Mesenchymal stem cell (in vitro differentiated cells and primary cell): ENCODE measurements at regions not wholly inside any gene's neighbourhood (a gene's known extent, or its start where the extent isn't known, plus 50 kb on each side); places are given as distances from the start of the nearest gene placed in this dataset.

Experiments
- DNase-seq: peaks from one replicate; pipeline ENCODE4 v3.0.0-alpha.2; 2013
- H2AFZ ChIP-seq: one replicate; pipeline ENCODE4 v1.6.1; 2013; ENCODE audit warnings: low read depth, mild to moderate bottlenecking, control low read depth, inconsistent platforms, low read length, moderate library complexity
- H2AK5ac ChIP-seq: 2 replicates; pipeline ENCODE4 v1.6.1; 2013; ENCODE audit warnings: low read length, moderate library complexity, mild to moderate bottlenecking, inconsistent platforms; ENCODE audit not compliant: severe bottlenecking
- H2BK120ac ChIP-seq: one replicate; pipeline ENCODE4 v1.6.1; 2013; ENCODE audit warnings: low read depth, mild to moderate bottlenecking, inconsistent platforms, low read length, moderate library complexity
- H2BK12ac ChIP-seq, 2 experiments: one replicate each; pipeline ENCODE4 v1.6.1; 2013; ENCODE audit warnings: inconsistent platforms in 2 of 2, low read length in 2 of 2, mild to moderate bottlenecking in 2 of 2, moderate library complexity in 2 of 2, control low read depth in 1 of 2
- H2BK15ac ChIP-seq: one replicate; pipeline ENCODE4 v1.6.1; 2013; ENCODE audit warnings: mild to moderate bottlenecking, low read depth, inconsistent platforms; ENCODE audit not compliant: poor library complexity, severe bottlenecking
- H2BK5ac ChIP-seq: 2 replicates; pipeline ENCODE4 v1.6.1; 2013; ENCODE audit warnings: low read depth, mild to moderate bottlenecking, low read length, control low read depth, inconsistent platforms; ENCODE audit not compliant: poor library complexity, severe bottlenecking
- H3K14ac ChIP-seq, 2 experiments: one replicate each; pipeline ENCODE4 v1.6.1; 2013; ENCODE audit warnings: inconsistent platforms in 2 of 2, low read length in 2 of 2, control low read depth in 1 of 2, mild to moderate bottlenecking in 1 of 2, moderate library complexity in 1 of 2
- H3K18ac ChIP-seq, 2 experiments: one replicate each; pipeline ENCODE4 v1.6.1; 2013; ENCODE audit warnings: inconsistent platforms in 2 of 2, low read length in 2 of 2, control low read depth in 1 of 2, low read depth in 1 of 2, mild to moderate bottlenecking in 1 of 2
- H3K23ac ChIP-seq, 2 experiments: one replicate each; pipeline ENCODE4 v1.6.1; 2013; ENCODE audit warnings: inconsistent platforms in 2 of 2, low read length in 2 of 2, mild to moderate bottlenecking in 2 of 2, moderate library complexity in 2 of 2, control low read depth in 1 of 2
- H3K27ac ChIP-seq: 2 replicates; pipeline ENCODE4 v1.5.1; 2013; ENCODE audit warnings: mild to moderate bottlenecking, moderate library complexity, low read length, control low read depth, inconsistent platforms; ENCODE audit not compliant: poor library complexity, severe bottlenecking
- H3K27me3 ChIP-seq, 2 experiments: 2 replicates each; pipeline versions ENCODE4 v1.6.1 to v1.7.0; 2013; ENCODE audit warnings: low read length in 2 of 2, mild to moderate bottlenecking in 2 of 2, moderate library complexity in 2 of 2, control low read depth in 1 of 2, inconsistent platforms in 1 of 2; ENCODE audit not compliant: control insufficient read depth in 1 of 2, insufficient read depth in 1 of 2
- H3K36me3 ChIP-seq, 2 experiments: 2 replicates each; pipeline versions ENCODE4 v1.6.1 to v1.7.0; 2013; ENCODE audit warnings: low read length in 2 of 2, control low read depth in 1 of 2, inconsistent platforms in 1 of 2, low read depth in 1 of 2, mild to moderate bottlenecking in 1 of 2; ENCODE audit not compliant: insufficient read depth in 2 of 2, control insufficient read depth in 1 of 2
- H3K4ac ChIP-seq, 2 experiments: one replicate each; pipeline ENCODE4 v1.6.1; 2013; ENCODE audit warnings: inconsistent platforms in 2 of 2, low read length in 2 of 2, mild to moderate bottlenecking in 2 of 2, moderate library complexity in 2 of 2, control low read depth in 1 of 2, low read depth in 1 of 2
- H3K4me1 ChIP-seq: 2 replicates; pipeline ENCODE4 v1.6.1; 2013; ENCODE audit warnings: low read depth, low read length, control low read depth; ENCODE audit not compliant: control insufficient read depth, insufficient read depth
- H3K4me2 ChIP-seq: 2 replicates; pipeline ENCODE4 v1.6.1; 2013; ENCODE audit warnings: low read length, mild to moderate bottlenecking, inconsistent platforms; ENCODE audit not compliant: poor library complexity, severe bottlenecking
- H3K4me3 ChIP-seq, 2 experiments: 2 replicates each; pipeline versions ENCODE4 v1.5.1 to v1.7.0; 2013; ENCODE audit warnings: low read length in 2 of 2, mild to moderate bottlenecking in 2 of 2, control low read depth in 1 of 2, low read depth in 1 of 2; ENCODE audit not compliant: insufficient read depth in 1 of 2
- H3K79me1 ChIP-seq: replicated peaks from 2 replicates; pipeline ENCODE4 v1.6.1; 2013; ENCODE audit warnings: mild to moderate bottlenecking, control low read depth, low read length, inconsistent platforms; ENCODE audit not compliant: poor library complexity, severe bottlenecking
- H3K9ac ChIP-seq: 2 replicates; pipeline ENCODE4 v1.7.0; 2013; ENCODE audit warnings: mild to moderate bottlenecking, low read length, moderate library complexity
- H3K9me3 ChIP-seq: 2 replicates; pipeline ENCODE4 v1.7.0; 2013; ENCODE audit warnings: mild to moderate bottlenecking, low read length; ENCODE audit not compliant: control insufficient read depth
- H4K8ac ChIP-seq: one replicate; pipeline ENCODE4 v1.6.1; 2013; ENCODE audit warnings: inconsistent platforms, mild to moderate bottlenecking, low read length, moderate library complexity
- H4K91ac ChIP-seq: one replicate; pipeline ENCODE4 v1.6.1; 2013; ENCODE audit warnings: mild to moderate bottlenecking, low read length, inconsistent platforms
- WGBS: methylation state at CpG from one replicate; pipeline ENCODE4 v1.1.7; 2013; ENCODE audit warnings: mixed read lengths; 5-methylcytosine and 5-hydroxymethylcytosine counted together

- H3K4me2 ChIP-seq: no peak overlapping the region
- no peak overlapping the region for H2AFZ ChIP-seq
- H2BK15ac ChIP-seq: no peak overlapping the region
- H3K4ac ChIP-seq: no peak overlapping the region
- no peaks in the 10 kb centered on the region for H3K4me1 ChIP-seq
- H2BK120ac ChIP-seq: no peak overlapping the region
- WGBS: 91% methylated on average over 1 of the region's 5 CpGs
- H2AK5ac ChIP-seq: no peak overlapping the region
- H4K8ac ChIP-seq: no peak overlapping the region
- no peak overlapping the region for H3K18ac ChIP-seq
- no peak overlapping the region for H4K91ac ChIP-seq
- H3K9ac ChIP-seq: no peak overlapping the region
- H3K23ac ChIP-seq: no peak overlapping the region
- no peak overlapping the region for H2BK5ac ChIP-seq
- H3K4me3 ChIP-seq: no peak overlapping the region
- H3K27ac ChIP-seq: no peak overlapping the region
- no peaks in the 10 kb centered on the region for H3K36me3 ChIP-seq
- no peak overlapping the region for H3K14ac ChIP-seq
- no peak for DNase-seq
- no peaks in the 10 kb centered on the region for H3K27me3 ChIP-seq
- peaks cover 2% of the 10 kb centered on the region for H3K9me3 ChIP-seq
- H3K79me1 ChIP-seq: no peaks in the 10 kb centered on the region
- no peak overlapping the region for H2BK12ac ChIP-seq
These were observed 341.7 kb upstream of the KCNH8 start for GRCh38 chr3:18806633-18807032.

- no peak overlapping the region for H4K91ac ChIP-seq
- no peak overlapping the region for H4K8ac ChIP-seq
- no peak overlapping the region for H3K18ac ChIP-seq
- no peak overlapping the region for H3K4me3 ChIP-seq
- no peak overlapping the region for H2AK5ac ChIP-seq
- H3K27me3 ChIP-seq: no peaks in the 10 kb centered on the region
- no peak overlapping the region for H3K23ac ChIP-seq
- H2BK5ac ChIP-seq: no peak overlapping the region
- no peak overlapping the region for H3K4me2 ChIP-seq
- no peak overlapping the region for H2BK15ac ChIP-seq
- H3K27ac ChIP-seq: no peak overlapping the region
- no peaks in the 10 kb centered on the region for H3K9me3 ChIP-seq
- H3K36me3 ChIP-seq: no peaks in the 10 kb centered on the region
- H3K4ac ChIP-seq: no peak overlapping the region
- no peaks in the 10 kb centered on the region for H3K79me1 ChIP-seq
- H2AFZ ChIP-seq: no peak overlapping the region
- DNase-seq: no peak
- H2BK120ac ChIP-seq: no peak overlapping the region
- H3K4me1 ChIP-seq: no peaks in the 10 kb centered on the region
- WGBS: 92% methylated on average over 1 of the region's 3 CpGs
- no peak overlapping the region for H2BK12ac ChIP-seq
- no peak overlapping the region for H3K9ac ChIP-seq
- no peak overlapping the region for H3K14ac ChIP-seq
These were observed 350.9 kb upstream of the KCNH8 start for GRCh38 chr3:18797378-18797777.

- 64% methylated on average over 2 of the region's 2 CpGs for WGBS
- H3K27ac ChIP-seq: no peak overlapping the region
- no peak overlapping the region for H4K91ac ChIP-seq
- no peaks in the 10 kb centered on the region for H3K36me3 ChIP-seq
- H3K9ac ChIP-seq: no peak overlapping the region
- DNase-seq: no peak
- H2BK120ac ChIP-seq: no peak overlapping the region
- H2BK12ac ChIP-seq: no peak overlapping the region
- no peak overlapping the region for H2AFZ ChIP-seq
- H3K23ac ChIP-seq: no peak overlapping the region
- no peak overlapping the region for H2BK5ac ChIP-seq
- no peak overlapping the region for H3K4ac ChIP-seq
- no peak overlapping the region for H3K4me3 ChIP-seq
- no peak overlapping the region for H2AK5ac ChIP-seq
- H3K27me3 ChIP-seq: no peaks in the 10 kb centered on the region
- H3K79me1 ChIP-seq: no peaks in the 10 kb centered on the region
- H3K4me2 ChIP-seq: no peak overlapping the region
- H3K9me3 ChIP-seq: no peaks in the 10 kb centered on the region
- H3K18ac ChIP-seq: no peak overlapping the region
- H4K8ac ChIP-seq: no peak overlapping the region
- no peak overlapping the region for H2BK15ac ChIP-seq
- H3K14ac ChIP-seq: no peak overlapping the region
- no peaks in the 10 kb centered on the region for H3K4me1 ChIP-seq
These were observed 353.2 kb upstream of the KCNH8 start for GRCh38 chr3:18795078-18795477.

GRCh38 chr3:18791752-18792151 is 356.6 kb upstream of the KCNH8 start:
- Histone ChIP-seq H3K9ac (no peak overlapping the region), H3K4me2 (no peak overlapping the region), H3K4me1 (no peaks in the 10 kb centered on the region), H3K27ac (no peak overlapping the region), H3K79me1 (no peaks in the 10 kb centered on the region), H2BK120ac (no peak overlapping the region), H3K27me3 (no peaks in the 10 kb centered on the region), H3K14ac (no peak overlapping the region), H2BK12ac (no peak overlapping the region), H3K4ac (no peak overlapping the region), H3K23ac (no peak overlapping the region), H2AK5ac (no peak overlapping the region), H3K36me3 (no peaks in the 10 kb centered on the region), H2AFZ (no peak overlapping the region), H2BK5ac (no peak overlapping the region), H4K91ac (no peak overlapping the region), H3K18ac (no peak overlapping the region), H2BK15ac (no peak overlapping the region), H4K8ac (no peak overlapping the region), H3K9me3 (no peaks in the 10 kb centered on the region), H3K4me3 (no peak overlapping the region)
- no peak for DNase-seq
- WGBS: 95% methylated on average over 2 of the region's 10 CpGs
